HUES6 (cell line): ENCODE measurements at regions not wholly inside any gene's neighbourhood (a gene's known extent, or its start where the extent isn't known, plus 50 kb on each side); places are given as distances from the start of the nearest gene placed in this dataset.

ENCODE experiments used
- H3K27ac ChIP-seq: 2 replicates; pipeline ENCODE4 v1.7.0; 2013; ENCODE audit warnings: low read depth, mild to moderate bottlenecking, low read length, inconsistent platforms
- H3K27me3 ChIP-seq: 2 replicates; pipeline ENCODE4 v1.6.1; 2013; ENCODE audit warnings: low read length; ENCODE audit not compliant: control insufficient read depth, insufficient read depth
- H3K36me3 ChIP-seq: 2 replicates; pipeline ENCODE4 v1.6.1; 2013; ENCODE audit warnings: low read length; ENCODE audit not compliant: control insufficient read depth, insufficient read depth
- H3K4me1 ChIP-seq: 2 replicates; pipeline ENCODE4 v1.6.1; 2013; ENCODE audit warnings: low read length; ENCODE audit not compliant: control insufficient read depth, insufficient read depth
- H3K4me3 ChIP-seq: 2 replicates; pipeline ENCODE4 v1.5.1; 2013; ENCODE audit warnings: low read depth, low read length
- H3K9ac ChIP-seq: one replicate; pipeline ENCODE4 v1.6.1; 2013; ENCODE audit warnings: mild to moderate bottlenecking, low read length
- H3K9me3 ChIP-seq: 2 replicates; pipeline ENCODE4 v1.6.1; 2013; ENCODE audit warnings: low read depth, low read length; ENCODE audit not compliant: control insufficient read depth, insufficient read depth

- Histone ChIP-seq H3K27me3 (no peaks in the 10 kb centered on the region), H3K4me3 (peak overlapping the region; percentile 29; the same call in 1 of the 2 replicates)
Observed at GRCh38 chr15:62296756-62297507, 131.8 kb upstream of the C2CD4B start.

GRCh38 chr15:62297522-62297921 lies 132.4 kb upstream of the C2CD4B start:
- H3K9ac ChIP-seq = peak overlapping the region; percentile 41
- H3K27ac ChIP-seq = peak overlapping the region; percentile 41; the same call in 1 of the 2 replicates
- no peaks in the 10 kb centered on the region for H3K36me3 ChIP-seq
- no peak overlapping the region for H3K4me3 ChIP-seq
- no peaks in the 10 kb centered on the region for H3K9me3 ChIP-seq
- no peaks in the 10 kb centered on the region for H3K27me3 ChIP-seq
- H3K4me1 ChIP-seq = peaks cover 39% of the 10 kb centered on the region

More at GRCh38 chr15:62296756-62297507, 131.8 kb upstream of the C2CD4B start:
- Histone ChIP-seq H3K9ac (peak overlapping the region; percentile 32), H3K27ac (peak overlapping the region; percentile 41; the same call in 1 of the 2 replicates), H3K36me3 (no peaks in the 10 kb centered on the region), H3K4me1 (peaks cover 39% of the 10 kb centered on the region), H3K9me3 (no peaks in the 10 kb centered on the region)

- no peak overlapping the region for H3K9ac ChIP-seq
- no peaks in the 10 kb centered on the region for H3K36me3 ChIP-seq
- H3K4me3 ChIP-seq = no peak overlapping the region
- peaks cover 39% of the 10 kb centered on the region for H3K4me1 ChIP-seq
- H3K27ac ChIP-seq = no peak overlapping the region
- no peaks in the 10 kb centered on the region for H3K9me3 ChIP-seq
- no peaks in the 10 kb centered on the region for H3K27me3 ChIP-seq
Observed at GRCh38 chr15:62297933-62298332, 132.8 kb upstream of the C2CD4B start.

- Histone ChIP-seq H3K9me3 (no peaks in the 10 kb centered on the region), H3K27ac (no peak overlapping the region), H3K4me3 (no peak overlapping the region), H3K9ac (no peak overlapping the region), H3K4me1 (peaks cover 39% of the 10 kb centered on the region), H3K36me3 (no peaks in the 10 kb centered on the region), H3K27me3 (no peaks in the 10 kb centered on the region)
Observed at GRCh38 chr15:62298811-62299210, 133.7 kb upstream of the C2CD4B start.

GRCh38 chr15:62299541-62299940 lies 134.5 kb upstream of the C2CD4B start:
- Histone ChIP-seq H3K4me3 (no peak overlapping the region), H3K9ac (no peak overlapping the region), H3K9me3 (no peaks in the 10 kb centered on the region), H3K4me1 (peaks cover 37% of the 10 kb centered on the region), H3K27me3 (no peaks in the 10 kb centered on the region), H3K36me3 (no peaks in the 10 kb centered on the region), H3K27ac (no peak overlapping the region)

- no peaks in the 10 kb centered on the region for H3K27me3 ChIP-seq
- H3K4me1 ChIP-seq = peaks cover 13% of the 10 kb centered on the region
- no peak overlapping the region for H3K4me3 ChIP-seq
- no peak overlapping the region for H3K9ac ChIP-seq
- H3K27ac ChIP-seq = no peak overlapping the region
- no peaks in the 10 kb centered on the region for H3K36me3 ChIP-seq
- H3K9me3 ChIP-seq = no peaks in the 10 kb centered on the region
Observed at GRCh38 chr15:62301993-62302675, 137.0 kb upstream of the C2CD4B start.

- no peak overlapping the region for H3K9ac ChIP-seq
- H3K9me3 ChIP-seq = no peaks in the 10 kb centered on the region; the same call in 1 of the 2 replicates
- H3K4me3 ChIP-seq = no peak overlapping the region
- H3K27ac ChIP-seq = no peak overlapping the region
- H3K36me3 ChIP-seq = no peaks in the 10 kb centered on the region
- H3K4me1 ChIP-seq = no peaks in the 10 kb centered on the region
- H3K27me3 ChIP-seq = no peaks in the 10 kb centered on the region
Observed at GRCh38 chr15:62306851-62307504, 141.9 kb upstream of the C2CD4B start.

- Histone ChIP-seq H3K27me3 (no peaks in the 10 kb centered on the region), H3K9ac (no peak overlapping the region), H3K4me3 (no peak overlapping the region), H3K36me3 (no peaks in the 10 kb centered on the region), H3K27ac (no peak overlapping the region), H3K4me1 (no peaks in the 10 kb centered on the region), H3K9me3 (no peaks in the 10 kb centered on the region; the same call in 1 of the 2 replicates)
Observed at GRCh38 chr15:62307551-62307950, 142.5 kb upstream of the C2CD4B start.

- H3K36me3 ChIP-seq = no peaks in the 10 kb centered on the region
- H3K4me1 ChIP-seq = peaks cover 3% of the 10 kb centered on the region; the same call in 1 of the 2 replicates
- no peak overlapping the region for H3K9ac ChIP-seq
- H3K27me3 ChIP-seq = no peaks in the 10 kb centered on the region
- H3K9me3 ChIP-seq = no peaks in the 10 kb centered on the region
- no peak overlapping the region for H3K27ac ChIP-seq
- H3K4me3 ChIP-seq = no peak overlapping the region
Observed at GRCh38 chr15:62316413-62317060, 151.5 kb upstream of the C2CD4B start.

- no peak overlapping the region for H3K4me3 ChIP-seq
- no peak overlapping the region for H3K27ac ChIP-seq
- H3K27me3 ChIP-seq = no peaks in the 10 kb centered on the region
- H3K36me3 ChIP-seq = no peaks in the 10 kb centered on the region
- H3K9me3 ChIP-seq = no peaks in the 10 kb centered on the region
- H3K9ac ChIP-seq = no peak overlapping the region
- H3K4me1 ChIP-seq = peaks cover 3% of the 10 kb centered on the region; the same call in 1 of the 2 replicates
Observed at GRCh38 chr15:62320259-62320658, 155.2 kb upstream of the C2CD4B start.
